ENCODE measurements at regions not wholly inside any gene's neighbourhood (a gene's known extent, or its start where the extent isn't known, plus 50 kb on each side); places are given as distances from the start of the nearest gene placed in this dataset.

- TF ChIP-seq CTCF (optimal IDR thresholded peaks at IDR 0.05 in 1 of 3, IDR thresholded peaks at IDR 0.05 in 1 of 3, conservative IDR thresholded peaks at IDR 0.05 in 1 of 3; ENCODE audit: extremely low read depth in 1 of 3, insufficient read depth in 2 of 3, low read length in 3 of 3): no peak
- TF ChIP-seq EZH2 (IDR thresholded peaks at IDR 0.05; ENCODE audit: low read length): no peak
Observed at GRCh38 chr20:12291386-12291785, 373.7 kb downstream of the BTBD3 start.
